Hippocampal formation (tissue), 2 donors: ENCODE measurements at regions not wholly inside any gene's neighbourhood (a gene's known extent, or its start where the extent isn't known, plus 50 kb on each side); places are given as distances from the start of the nearest gene placed in this dataset.
A peak's percentile ranks its signal among the peaks of the same experiment; 100 is the strongest.
"Not testable (repeated sequence)": the region's sequence is repeated elsewhere in the genome, so short reads cannot be mapped to it uniquely, and the experiment has no call there.

Experiments used
- DNase-seq, 2 donors: peaks; one replicate each; lab custom pipeline; 2025; lab: John Stamatoyannopoulos, UW

GRCh38 chr3:109656225-109656624, 318.9 kb upstream of the DPPA4 start:
- no peak for DNase-seq

- no peak for DNase-seq
These were observed 341.3 kb upstream of the DPPA4 start for GRCh38 chr3:109678600-109678999.

- no peak for DNase-seq
These were observed 342.3 kb upstream of the DPPA4 start for GRCh38 chr3:109679664-109680063.

GRCh38 chr3:109683746-109684145, 346.4 kb upstream of the DPPA4 start:
- DNase-seq = no peak

- no peak for DNase-seq
These were observed 348.0 kb upstream of the DPPA4 start for GRCh38 chr3:109685084-109686079.

- no peak for DNase-seq
These were observed 350.3 kb upstream of the DPPA4 start for GRCh38 chr3:109687626-109688025.

- no peak for DNase-seq
These were observed 359.6 kb upstream of the DPPA4 start for GRCh38 chr3:109696932-109697331.

- DNase-seq = no peak
These were observed 364.9 kb upstream of the DPPA4 start for GRCh38 chr3:109702252-109702651.

GRCh38 chr3:109702976-109703375, 365.6 kb upstream of the DPPA4 start:
- no peak for DNase-seq

- not testable (repeated sequence) for DNase-seq
These were observed 367.8 kb upstream of the DPPA4 start for GRCh38 chr3:109705133-109705532.

- no peak for DNase-seq
These were observed 370.3 kb upstream of the DPPA4 start for GRCh38 chr3:109707617-109708016.

- DNase-seq = no peak
These were observed 375.9 kb upstream of the DPPA4 start for GRCh38 chr3:109713288-109713687.

GRCh38 chr3:109715707-109716106, 378.4 kb upstream of the DPPA4 start:
- no peak for DNase-seq

- no peak for DNase-seq
These were observed 381.5 kb upstream of the DPPA4 start for GRCh38 chr3:109718850-109719249.

GRCh38 chr3:109728861-109729494, 391.6 kb upstream of the DPPA4 start:
- no peak for DNase-seq

- peak; percentile 1 to 18 for DNase-seq
These were observed 394.5 kb upstream of the DPPA4 start for GRCh38 chr3:109731639-109732473.

GRCh38 chr3:109743981-109744380, 406.6 kb upstream of the DPPA4 start:
- no peak for DNase-seq

- no peak for DNase-seq
These were observed 435.2 kb upstream of the DPPA4 start for GRCh38 chr3:109772520-109772919.

- no peak for DNase-seq
These were observed 436.8 kb upstream of the DPPA4 start for GRCh38 chr3:109774108-109774507.

GRCh38 chr3:109784285-109784684, 446.9 kb upstream of the DPPA4 start:
- no peak for DNase-seq

- no peak for DNase-seq
These were observed 447.7 kb upstream of the DPPA4 start for GRCh38 chr3:109784852-109785631.
